ENCODE measurements at regions not wholly inside any gene's neighbourhood (a gene's known extent, or its start where the extent isn't known, plus 50 kb on each side); places are given as distances from the start of the nearest gene placed in this dataset.

GRCh38 chr4:133812954-133813353 is 388.6 kb downstream of the PABPC4L start:
- intact Hi-C loops (cut with DNase I) = no loop called here
- Histone ChIP-seq H3K9me3 (no peaks in the 10 kb centered on the region), H3K4me3 (no peak overlapping the region), H3K36me3 (no peaks in the 10 kb centered on the region), H3K4me1 (ENCODE audit: insufficient read depth) (no peaks in the 10 kb centered on the region), H3K27ac (no peak overlapping the region), H3K27me3 (no peaks in the 10 kb centered on the region)
- DNase-seq = no peak
- 76 to 87% (median 81%) methylated on average over 2 of the region's 2 CpGs for WGBS, 3 donors
- TF ChIP-seq POLR2A (IDR thresholded peaks at IDR 0.05) (no peak), EP300 (IDR thresholded peaks at IDR 0.05) (no peak), CTCF (IDR thresholded peaks at IDR 0.05) (no peak)

GRCh38 chr4:133812236-133812635 is 389.4 kb downstream of the PABPC4L start:
- H3K9me3 ChIP-seq = no peaks in the 10 kb centered on the region
- no peaks in the 10 kb centered on the region for H3K27me3 ChIP-seq
- no peak for DNase-seq
- TF ChIP-seq POLR2A (IDR thresholded peaks at IDR 0.05) = no peak
- TF ChIP-seq EP300 (IDR thresholded peaks at IDR 0.05) = no peak
- TF ChIP-seq CTCF (IDR thresholded peaks at IDR 0.05) = no peak
- no peak overlapping the region for H3K4me3 ChIP-seq
- H3K4me1 ChIP-seq (ENCODE audit: insufficient read depth) = no peaks in the 10 kb centered on the region
- H3K36me3 ChIP-seq = no peaks in the 10 kb centered on the region
- no peak overlapping the region for H3K27ac ChIP-seq
- intact Hi-C loops (cut with DNase I) = no loop called here

GRCh38 chr4:133808151-133808550 is 393.4 kb downstream of the PABPC4L start:
- intact Hi-C loops (cut with DNase I) = no loop called here
- no peaks in the 10 kb centered on the region for H3K4me1 ChIP-seq (ENCODE audit: insufficient read depth)
- H3K27me3 ChIP-seq = no peaks in the 10 kb centered on the region
- 74 to 78% (median 77%) methylated on average over 3 of the region's 3 CpGs for WGBS, 3 donors
- H3K9me3 ChIP-seq = no peaks in the 10 kb centered on the region
- no peak overlapping the region for H3K4me3 ChIP-seq
- DNase-seq = no peak
- no peaks in the 10 kb centered on the region for H3K36me3 ChIP-seq
- TF ChIP-seq POLR2A (IDR thresholded peaks at IDR 0.05) (no peak), EP300 (IDR thresholded peaks at IDR 0.05) (no peak), CTCF (IDR thresholded peaks at IDR 0.05) (no peak)
- H3K27ac ChIP-seq = no peak overlapping the region

- H3K27me3 ChIP-seq = no peaks in the 10 kb centered on the region
- intact Hi-C loops (cut with DNase I) = no loop called here
- WGBS, 3 donors = 93 to 99% (median 98%) methylated on average over 2 of the region's 2 CpGs
- no peak for TF ChIP-seq POLR2A (IDR thresholded peaks at IDR 0.05)
- TF ChIP-seq EP300 (IDR thresholded peaks at IDR 0.05) = no peak
- H3K4me3 ChIP-seq = no peak overlapping the region
- no peak overlapping the region for H3K27ac ChIP-seq
- H3K36me3 ChIP-seq = no peaks in the 10 kb centered on the region
- no peaks in the 10 kb centered on the region for H3K4me1 ChIP-seq (ENCODE audit: insufficient read depth)
- no peak for DNase-seq
- no peaks in the 10 kb centered on the region for H3K9me3 ChIP-seq
Measured at GRCh38 chr4:133803341-133803740, 398.2 kb downstream of the PABPC4L start.

GRCh38 chr4:133802359-133803140 is 399.0 kb downstream of the PABPC4L start:
- no peak for DNase-seq
- TF ChIP-seq CTCF (IDR thresholded peaks at IDR 0.05) (no peak), EP300 (IDR thresholded peaks at IDR 0.05) (no peak), POLR2A (IDR thresholded peaks at IDR 0.05) (no peak)
- Histone ChIP-seq H3K4me3 (no peak overlapping the region), H3K4me1 (ENCODE audit: insufficient read depth) (no peaks in the 10 kb centered on the region), H3K36me3 (no peaks in the 10 kb centered on the region), H3K9me3 (no peaks in the 10 kb centered on the region), H3K27me3 (no peaks in the 10 kb centered on the region), H3K27ac (no peak overlapping the region)
- 63 to 72% (median 65%) methylated on average over 3 of the region's 3 CpGs for WGBS, 3 donors
- intact Hi-C loops (cut with DNase I) = no loop called here

All from ovary (tissue), 7 donors.